BE2C (cell line): ENCODE measurements at regions not wholly inside any gene's neighbourhood (a gene's known extent, or its start where the extent isn't known, plus 50 kb on each side); places are given as distances from the start of the nearest gene placed in this dataset.
A peak's percentile ranks its signal among the peaks of the same experiment; 100 is the strongest.

ENCODE experiments used
- DNase-seq: peaks from one replicate; pipeline ENCODE4 v3.0.0-alpha.2; 2020
- H3K27me3 ChIP-seq: fragments of 250-450 bp; sonication (Bioruptor Pico); 2 replicates; pipeline ENCODE4 v1.5.1; 2020; ENCODE audit warnings: mild to moderate bottlenecking
- H3K36me3 ChIP-seq: fragments of 250-450 bp; sonication (Bioruptor Pico); 2 replicates; pipeline ENCODE4 v1.5.1; 2020; ENCODE audit warnings: mild to moderate bottlenecking
- H3K4me1 ChIP-seq: fragments of 250-450 bp; sonication (Bioruptor Pico); 2 replicates; pipeline ENCODE4 v1.5.1; 2020
- H3K4me3 ChIP-seq: 2 replicates; pipeline ENCODE4 v1.5.1; 2011; ENCODE audit warnings: low read depth, low read length
- H3K9me3 ChIP-seq: fragments of 250-450 bp; sonication (Bioruptor Pico); 2 replicates; pipeline ENCODE4 v1.5.1; 2020
- TF ChIP-seq, protein P1 (sequence below): IDR thresholded peaks from 2 replicates; pipeline ENCODE4 v1.5.1; 2012; ENCODE audit warnings: mild to moderate bottlenecking, low read depth, low read length

DNA sequence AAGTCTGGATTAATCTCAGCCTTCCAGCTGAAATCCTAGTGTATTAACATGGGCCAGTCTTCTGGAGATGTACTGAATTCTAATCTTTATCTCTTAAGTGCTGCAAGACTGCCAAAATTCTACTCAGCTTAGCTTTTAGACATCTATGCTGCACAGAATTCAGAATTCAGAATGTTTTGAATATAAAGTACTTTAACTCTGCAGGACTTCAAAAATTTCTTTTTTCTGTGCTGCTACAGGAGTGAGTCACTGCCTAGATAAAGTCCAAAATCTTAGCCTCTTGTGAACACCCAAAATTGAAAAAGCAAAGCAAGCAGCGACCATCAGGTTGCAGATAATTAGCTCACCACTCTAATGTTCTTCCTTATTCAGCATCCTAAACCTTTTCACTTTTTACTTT lies 1092.6 kb upstream of the PCDH10 start:
- no peak for DNase-seq

DNA sequence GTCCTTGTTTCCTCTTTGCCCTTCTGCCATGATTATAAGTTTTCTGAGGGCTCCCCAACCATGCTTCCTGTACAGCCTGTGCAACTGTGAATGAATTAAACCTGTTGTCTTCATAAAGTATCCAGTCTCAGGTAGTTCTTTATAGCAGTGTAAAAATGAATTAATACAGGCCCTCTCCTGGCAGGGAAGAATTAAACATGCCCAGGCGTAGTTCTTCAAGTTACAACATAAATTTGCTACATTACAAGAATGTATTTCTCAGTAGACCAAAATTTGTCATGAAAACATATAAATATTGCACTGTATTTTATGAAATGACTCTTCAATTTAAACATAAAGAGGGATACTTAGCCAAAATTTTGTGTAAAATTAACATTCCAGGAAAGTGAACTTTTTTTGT lies 1089.9 kb upstream of the PCDH10 start:
- TF ChIP-seq, protein P1, sequence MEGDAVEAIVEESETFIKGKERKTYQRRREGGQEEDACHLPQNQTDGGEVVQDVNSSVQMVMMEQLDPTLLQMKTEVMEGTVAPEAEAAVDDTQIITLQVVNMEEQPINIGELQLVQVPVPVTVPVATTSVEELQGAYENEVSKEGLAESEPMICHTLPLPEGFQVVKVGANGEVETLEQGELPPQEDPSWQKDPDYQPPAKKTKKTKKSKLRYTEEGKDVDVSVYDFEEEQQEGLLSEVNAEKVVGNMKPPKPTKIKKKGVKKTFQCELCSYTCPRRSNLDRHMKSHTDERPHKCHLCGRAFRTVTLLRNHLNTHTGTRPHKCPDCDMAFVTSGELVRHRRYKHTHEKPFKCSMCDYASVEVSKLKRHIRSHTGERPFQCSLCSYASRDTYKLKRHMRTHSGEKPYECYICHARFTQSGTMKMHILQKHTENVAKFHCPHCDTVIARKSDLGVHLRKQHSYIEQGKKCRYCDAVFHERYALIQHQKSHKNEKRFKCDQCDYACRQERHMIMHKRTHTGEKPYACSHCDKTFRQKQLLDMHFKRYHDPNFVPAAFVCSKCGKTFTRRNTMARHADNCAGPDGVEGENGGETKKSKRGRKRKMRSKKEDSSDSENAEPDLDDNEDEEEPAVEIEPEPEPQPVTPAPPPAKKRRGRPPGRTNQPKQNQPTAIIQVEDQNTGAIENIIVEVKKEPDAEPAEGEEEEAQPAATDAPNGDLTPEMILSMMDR, result no peak
- no peak for DNase-seq
- Histone ChIP-seq H3K36me3 (no peaks in the 10 kb centered on the region), H3K4me3 (no peak overlapping the region), H3K27me3 (no peaks in the 10 kb centered on the region), H3K9me3 (no peaks in the 10 kb centered on the region; the same call in 1 of the 2 replicates), H3K4me1 (peaks cover 10% of the 10 kb centered on the region)

More for the DNA sequence above, 1092.6 kb upstream of the PCDH10 start:
- TF ChIP-seq, protein P1, result no peak
- Histone ChIP-seq H3K9me3 (no peaks in the 10 kb centered on the region), H3K4me3 (no peak overlapping the region), H3K27me3 (no peaks in the 10 kb centered on the region), H3K36me3 (no peaks in the 10 kb centered on the region), H3K4me1 (peaks cover 7% of the 10 kb centered on the region; the same call in 1 of the 2 replicates)

DNA sequence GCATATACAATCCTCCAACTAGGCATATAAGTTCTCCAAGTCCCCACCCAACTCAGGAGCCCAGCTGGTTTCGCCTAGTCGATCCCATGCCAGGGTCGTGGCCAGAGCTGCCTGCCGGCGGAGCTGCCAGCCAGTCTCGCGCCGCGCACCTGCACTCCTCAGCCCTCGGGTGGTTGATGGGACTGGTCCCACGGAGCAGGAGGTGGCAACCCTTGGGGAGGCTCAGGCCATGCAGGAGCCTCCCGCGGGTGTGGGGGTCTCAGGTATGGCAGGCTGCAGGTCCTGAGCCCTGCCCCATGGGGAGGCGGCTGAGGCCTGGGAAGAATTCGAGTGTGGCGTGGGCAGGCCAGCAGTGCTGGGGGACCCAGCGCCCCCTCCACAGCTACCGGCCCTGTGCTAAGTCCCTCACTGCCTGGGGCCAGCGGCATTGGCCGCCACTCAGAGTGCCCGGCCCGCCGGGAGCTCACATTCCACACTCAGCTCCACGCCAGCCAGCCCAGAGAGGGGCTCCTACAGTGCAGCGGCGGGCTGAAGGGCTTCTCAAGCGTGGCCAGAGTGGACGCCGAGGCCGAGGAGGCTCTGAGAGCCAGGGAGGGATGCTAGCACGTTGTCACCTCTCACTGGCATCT lies 1086.4 kb upstream of the PCDH10 start:
- TF ChIP-seq, protein P1, result no peak
- Histone ChIP-seq H3K9me3 (no peaks in the 10 kb centered on the region; the same call in 1 of the 2 replicates), H3K27me3 (no peaks in the 10 kb centered on the region), H3K4me3 (no peak overlapping the region), H3K4me1 (peaks cover 12% of the 10 kb centered on the region), H3K36me3 (no peaks in the 10 kb centered on the region)
- DNase-seq, result no peak

DNA sequence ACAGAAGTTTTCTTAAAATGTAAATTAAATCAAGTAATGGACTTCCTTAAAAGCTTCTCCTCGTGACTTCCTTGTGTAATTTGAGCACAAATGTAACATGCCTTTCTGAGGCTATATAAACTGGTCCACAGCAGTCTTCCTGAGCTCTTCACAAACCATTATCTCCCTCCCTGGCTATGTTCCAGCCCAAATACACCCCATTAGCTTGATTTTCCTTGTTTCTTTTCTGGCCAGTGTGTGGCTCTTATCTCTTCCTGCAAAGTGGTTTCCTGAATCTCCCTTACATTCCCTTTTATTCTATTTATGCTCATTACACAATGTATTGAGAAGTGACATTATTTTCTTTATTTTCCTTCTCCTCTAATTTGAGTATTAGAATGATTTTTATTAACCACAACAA lies 1085.3 kb upstream of the PCDH10 start:
- DNase-seq, result peak; percentile 72
- H3K9me3 ChIP-seq, result no peaks in the 10 kb centered on the region; the same call in 1 of the 2 replicates
- H3K4me1 ChIP-seq, result peaks cover 12% of the 10 kb centered on the region
- TF ChIP-seq, protein P1, result 0 out of 2 replicates have a peak, but pooled peaks have one; percentile 10
- no peak overlapping the region for H3K4me3 ChIP-seq
- H3K36me3 ChIP-seq, result no peaks in the 10 kb centered on the region
- no peaks in the 10 kb centered on the region for H3K27me3 ChIP-seq

DNA sequence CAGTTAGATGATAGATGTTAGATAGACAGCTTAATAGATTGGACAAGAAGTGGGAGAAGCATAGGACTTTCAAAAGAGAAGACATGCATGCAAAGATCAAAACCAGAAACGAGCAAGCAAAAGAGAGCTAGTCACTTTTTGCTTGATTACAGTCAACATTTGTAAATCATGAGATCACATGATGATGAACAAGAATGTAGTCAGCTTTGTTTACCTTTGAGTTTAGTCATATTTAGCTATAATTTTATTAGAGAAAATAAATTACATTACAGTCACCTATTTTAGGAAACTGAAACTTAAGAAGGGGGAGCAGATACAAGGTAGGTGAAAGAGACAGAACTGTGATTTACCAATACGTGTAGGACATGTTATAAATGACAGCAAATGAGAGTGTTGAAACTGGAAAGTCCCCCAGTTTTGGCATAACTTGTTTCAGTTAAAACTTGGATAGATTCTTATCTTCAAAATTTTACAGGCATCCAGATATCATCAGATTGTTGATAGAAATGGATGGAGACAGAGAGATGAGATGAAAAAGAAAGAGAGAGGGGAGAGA lies 1083.1 kb upstream of the PCDH10 start:
- Histone ChIP-seq H3K4me3 (no peak overlapping the region), H3K9me3 (no peaks in the 10 kb centered on the region; the same call in 1 of the 2 replicates), H3K27me3 (no peaks in the 10 kb centered on the region), H3K36me3 (no peaks in the 10 kb centered on the region), H3K4me1 (peaks cover 12% of the 10 kb centered on the region)
- no peak for DNase-seq
- TF ChIP-seq, protein P1, result no peak

DNA sequence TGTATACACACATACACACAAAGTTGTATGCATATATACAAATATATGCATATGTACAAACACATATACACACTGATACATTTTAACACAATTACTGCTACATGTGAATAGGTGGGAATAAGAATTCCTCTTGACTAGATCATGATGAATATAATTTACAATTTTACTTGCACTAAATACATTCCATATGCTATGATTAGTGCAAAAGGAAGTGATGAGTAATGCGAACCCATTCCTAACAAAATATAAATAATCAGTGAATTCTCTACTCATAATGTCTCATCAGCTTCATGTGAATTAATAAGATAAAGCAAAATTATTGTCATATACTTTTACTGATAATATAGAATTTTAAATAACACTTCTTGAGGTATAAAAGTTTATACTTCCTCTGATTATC lies 1077.3 kb upstream of the PCDH10 start:
- no peak for DNase-seq

More for the DNA sequence above, 1077.3 kb upstream of the PCDH10 start:
- Histone ChIP-seq H3K4me3 (no peak overlapping the region), H3K36me3 (no peaks in the 10 kb centered on the region), H3K9me3 (no peaks in the 10 kb centered on the region; the same call in 1 of the 2 replicates), H3K4me1 (no peaks in the 10 kb centered on the region), H3K27me3 (no peaks in the 10 kb centered on the region)
- TF ChIP-seq, protein P1, result no peak
